ENCODE measurements at regions not wholly inside any gene's neighbourhood (a gene's known extent, or its start where the extent isn't known, plus 50 kb on each side); places are given as distances from the start of the nearest gene placed in this dataset.
"Not testable (repeated sequence)": the region's sequence is repeated elsewhere in the genome, so short reads cannot be mapped to it uniquely, and the experiment has no call there.

DNA sequence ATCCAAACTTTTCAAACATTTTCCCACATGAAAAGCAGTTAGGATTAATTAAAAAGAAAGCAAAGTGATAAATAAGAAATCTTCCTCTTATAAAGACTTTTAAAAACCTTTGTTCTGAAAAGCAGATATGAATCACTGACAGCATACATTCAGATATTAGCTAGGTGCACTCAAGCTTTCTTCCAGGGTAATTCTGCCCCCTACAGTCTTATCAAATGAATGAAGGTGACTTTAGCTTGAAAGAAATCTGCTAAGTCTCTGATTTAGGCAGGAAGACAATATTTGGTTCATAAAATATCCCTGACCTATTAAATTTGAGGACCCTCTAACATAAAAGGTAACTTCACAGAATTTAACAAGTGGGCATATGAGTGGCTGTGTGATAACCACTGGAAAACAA lies 209.1 kb upstream of the FAM47A start:
- H3K4me3 ChIP-seq (replicated peaks; ENCODE audit: low read depth, low read length): no peak overlapping the region
- DNase-seq (ENCODE audit: extremely low read depth, low read depth): no peak
- TF ChIP-seq, protein P1, sequence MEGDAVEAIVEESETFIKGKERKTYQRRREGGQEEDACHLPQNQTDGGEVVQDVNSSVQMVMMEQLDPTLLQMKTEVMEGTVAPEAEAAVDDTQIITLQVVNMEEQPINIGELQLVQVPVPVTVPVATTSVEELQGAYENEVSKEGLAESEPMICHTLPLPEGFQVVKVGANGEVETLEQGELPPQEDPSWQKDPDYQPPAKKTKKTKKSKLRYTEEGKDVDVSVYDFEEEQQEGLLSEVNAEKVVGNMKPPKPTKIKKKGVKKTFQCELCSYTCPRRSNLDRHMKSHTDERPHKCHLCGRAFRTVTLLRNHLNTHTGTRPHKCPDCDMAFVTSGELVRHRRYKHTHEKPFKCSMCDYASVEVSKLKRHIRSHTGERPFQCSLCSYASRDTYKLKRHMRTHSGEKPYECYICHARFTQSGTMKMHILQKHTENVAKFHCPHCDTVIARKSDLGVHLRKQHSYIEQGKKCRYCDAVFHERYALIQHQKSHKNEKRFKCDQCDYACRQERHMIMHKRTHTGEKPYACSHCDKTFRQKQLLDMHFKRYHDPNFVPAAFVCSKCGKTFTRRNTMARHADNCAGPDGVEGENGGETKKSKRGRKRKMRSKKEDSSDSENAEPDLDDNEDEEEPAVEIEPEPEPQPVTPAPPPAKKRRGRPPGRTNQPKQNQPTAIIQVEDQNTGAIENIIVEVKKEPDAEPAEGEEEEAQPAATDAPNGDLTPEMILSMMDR (IDR thresholded peaks at IDR 0.05; ENCODE audit: low read depth, low read length, missing control alignments): no peak

DNA sequence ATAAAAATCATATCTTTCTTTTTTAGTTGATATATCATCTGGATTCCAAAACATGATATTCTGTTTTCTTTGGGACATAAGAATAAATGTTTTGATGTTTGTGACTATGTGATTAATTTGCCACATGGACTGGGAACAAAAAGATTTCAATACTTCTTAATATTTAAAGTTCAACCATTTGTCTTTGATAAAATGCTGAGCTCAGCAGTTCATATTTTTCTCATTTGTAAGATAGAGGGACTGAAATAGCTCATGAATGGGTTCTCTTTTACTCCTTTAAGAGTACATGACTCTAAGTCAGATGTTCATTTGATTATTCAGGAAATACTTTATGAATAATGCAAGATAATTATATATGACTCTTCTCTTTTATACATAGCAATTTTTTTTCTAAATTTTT lies 205.9 kb upstream of the FAM47A start:
- no peak overlapping the region for H3K4me3 ChIP-seq (replicated peaks; ENCODE audit: low read depth, low read length)
- TF ChIP-seq, protein P1 (IDR thresholded peaks at IDR 0.05; ENCODE audit: low read depth, low read length, missing control alignments): no peak
- DNase-seq (ENCODE audit: extremely low read depth, low read depth): no peak

DNA sequence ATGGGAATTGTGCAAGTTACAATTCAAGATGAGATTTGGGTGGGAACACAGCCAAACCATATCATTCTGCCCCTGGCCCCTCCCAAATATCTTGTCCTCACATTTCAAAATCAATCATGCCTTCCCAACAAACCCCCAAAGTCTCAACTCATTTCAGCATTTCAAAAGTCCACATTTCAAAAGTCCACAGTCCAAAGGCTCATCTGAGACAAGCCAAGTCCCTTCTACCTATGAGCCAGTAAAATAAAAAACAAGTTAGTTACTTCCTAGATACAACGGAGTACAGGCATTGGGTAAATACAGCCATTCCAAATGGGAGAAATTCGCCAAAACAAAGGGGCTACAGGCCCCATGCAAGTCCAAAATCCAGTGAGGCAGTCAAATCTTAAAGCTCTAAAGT lies 203.3 kb upstream of the FAM47A start:
- DNase-seq (ENCODE audit: extremely low read depth, low read depth); H3K4me3 ChIP-seq (replicated peaks; ENCODE audit: low read depth, low read length): not testable (repeated sequence)

DNA sequence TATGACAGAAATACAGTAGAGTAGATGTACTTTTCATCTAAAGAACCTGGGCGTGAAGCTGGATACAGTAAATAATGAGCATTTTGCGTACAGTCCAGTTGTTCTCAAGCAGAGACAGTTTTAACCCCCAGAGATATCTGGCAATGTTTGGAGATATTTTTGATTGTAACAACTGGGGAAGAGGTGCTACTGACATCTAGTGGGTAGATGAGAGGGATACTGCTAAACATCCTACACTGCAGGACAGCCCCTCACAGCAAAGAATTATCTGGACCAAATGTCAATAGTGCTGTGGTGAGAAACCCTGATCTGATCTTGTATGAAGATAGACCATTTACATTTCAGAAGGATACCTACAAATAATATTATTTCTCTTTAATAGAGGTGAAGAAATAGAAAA lies 200.2 kb upstream of the FAM47A start:
- H3K4me3 ChIP-seq (replicated peaks; ENCODE audit: low read depth, low read length): no peak overlapping the region
- DNase-seq (ENCODE audit: extremely low read depth, low read depth): no peak
- TF ChIP-seq, protein P1 (IDR thresholded peaks at IDR 0.05; ENCODE audit: low read depth, low read length, missing control alignments): no peak

DNA sequence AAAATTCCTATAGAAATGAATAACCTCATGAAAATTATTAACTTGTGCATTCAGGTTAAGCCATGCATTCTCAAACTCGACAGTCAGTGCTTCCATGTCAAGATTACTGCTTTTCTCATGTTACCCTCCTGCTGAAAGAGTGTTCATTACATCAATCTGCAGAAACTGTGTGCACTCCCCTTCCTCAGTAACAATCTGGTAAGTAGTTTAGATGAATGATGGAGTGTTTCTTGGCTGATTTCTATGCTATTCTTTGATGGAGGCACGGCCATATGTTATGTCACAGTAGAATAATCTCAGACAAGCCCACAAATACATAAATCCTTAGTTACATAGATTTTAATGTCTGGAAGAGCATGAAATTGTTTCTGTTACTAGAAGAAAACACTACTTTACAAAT lies 193.3 kb upstream of the FAM47A start:
- no peak overlapping the region for H3K4me3 ChIP-seq (replicated peaks; ENCODE audit: low read depth, low read length)
- no peak for DNase-seq (ENCODE audit: extremely low read depth, low read depth)
- TF ChIP-seq, protein P1 (IDR thresholded peaks at IDR 0.05; ENCODE audit: low read depth, low read length, missing control alignments): no peak

DNA sequence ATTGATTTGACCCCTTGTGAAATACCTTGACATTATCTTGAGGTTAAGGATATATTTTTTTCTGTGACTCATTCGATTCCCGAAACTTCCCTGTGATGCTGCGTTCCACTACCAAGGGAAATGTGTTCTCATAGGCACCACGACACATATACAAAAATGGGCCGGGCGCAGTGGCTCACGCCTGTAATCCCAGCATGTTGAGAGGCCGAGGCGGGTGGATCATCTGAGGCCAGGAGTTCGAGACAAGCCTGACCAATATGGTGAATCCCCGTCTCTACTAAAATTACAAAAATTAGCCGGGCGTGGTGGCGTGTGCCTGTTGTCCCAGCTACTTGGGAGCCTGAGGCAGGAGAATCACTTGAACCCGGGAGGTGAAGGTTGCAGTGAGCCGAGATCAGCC lies 188.3 kb upstream of the FAM47A start:
- H3K4me3 ChIP-seq (replicated peaks; ENCODE audit: low read depth, low read length); DNase-seq (ENCODE audit: extremely low read depth, low read depth): not testable (repeated sequence)

DNA sequence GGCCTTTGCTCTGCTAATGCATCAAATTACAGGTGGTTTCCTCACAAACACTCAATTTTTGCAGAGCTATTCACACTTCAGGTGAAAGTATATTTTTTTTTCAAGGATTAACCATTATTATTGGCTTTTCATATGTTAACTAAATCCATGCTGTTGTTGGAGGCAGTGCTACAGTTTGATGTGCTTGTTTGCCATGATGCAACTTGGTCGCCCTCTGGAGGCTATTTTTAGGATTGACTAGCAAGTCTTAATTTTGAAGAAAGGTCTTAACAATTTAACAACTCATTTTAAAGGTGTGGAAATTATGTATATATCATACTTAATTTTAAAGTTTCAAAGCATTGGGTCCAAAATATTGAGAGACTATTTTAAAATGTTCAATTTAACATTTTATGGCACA lies 168.8 kb upstream of the FAM47A start:
- TF ChIP-seq, protein P1 (IDR thresholded peaks at IDR 0.05; ENCODE audit: low read depth, low read length, missing control alignments): no peak
- DNase-seq (ENCODE audit: extremely low read depth, low read depth): peak; percentile 0
- no peak overlapping the region for H3K4me3 ChIP-seq (replicated peaks; ENCODE audit: low read depth, low read length)

DNA sequence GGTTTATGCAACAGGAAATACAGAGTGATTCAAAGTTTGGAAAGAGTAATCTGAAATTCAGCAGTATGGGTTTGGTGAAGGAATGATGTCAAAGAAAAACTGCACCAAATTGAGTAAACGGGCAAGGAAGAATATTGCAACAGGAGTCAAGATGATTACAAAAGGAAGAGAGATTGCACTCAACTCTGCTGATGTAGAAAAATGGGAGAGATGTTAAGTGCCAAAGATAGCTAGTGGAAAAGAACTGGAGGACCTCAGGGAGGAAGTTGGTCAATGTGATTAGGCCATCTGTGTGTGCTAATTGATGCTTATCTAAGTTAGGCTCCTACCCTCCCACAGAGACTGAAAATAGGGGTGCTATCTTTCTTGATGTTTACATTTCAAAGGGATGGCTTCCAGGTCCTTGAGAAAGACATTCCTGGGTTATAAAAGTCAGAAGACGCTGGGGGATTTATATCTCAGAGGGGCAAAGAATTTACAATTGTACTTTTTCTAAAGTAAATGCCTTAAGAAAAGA lies 167.4 kb upstream of the FAM47A start:
- TF ChIP-seq, protein P1 (IDR thresholded peaks at IDR 0.05; ENCODE audit: low read depth, low read length, missing control alignments): no peak
- DNase-seq (ENCODE audit: extremely low read depth, low read depth): no peak
- H3K4me3 ChIP-seq (replicated peaks; ENCODE audit: low read depth, low read length): no peak overlapping the region

Data from HFF-Myc (cell line).